Loucy (cell line): ENCODE measurements at regions not wholly inside any gene's neighbourhood (a gene's known extent, or its start where the extent isn't known, plus 50 kb on each side); places are given as distances from the start of the nearest gene placed in this dataset.

Source experiments
- H2AFZ ChIP-seq: fragments of 200-600 bp; sonication (generic); 2 replicates; pipeline ENCODE4 v1.6.0; 2016; ENCODE audit warnings: antibody characterized with exemption, mild to moderate bottlenecking, low read length, moderate library complexity
- H3F3A ChIP-seq: fragments of 200-600 bp; 2 replicates; pipeline ENCODE4 v1.6.0; 2016; ENCODE audit warnings: antibody characterized with exemption, low read depth, mild to moderate bottlenecking
- H3K27me3 ChIP-seq: fragments of 200-600 bp; sonication (generic); 2 replicates; pipeline ENCODE4 v1.6.1; 2014; ENCODE audit warnings: low read length, mild to moderate bottlenecking; ENCODE audit not compliant: insufficient read depth, poor library complexity, severe bottlenecking
- H3K36me3 ChIP-seq: fragments of 200-600 bp; sonication (generic); 2 replicates; pipeline ENCODE4 v1.6.1; 2016; ENCODE audit warnings: low read length; ENCODE audit not compliant: insufficient read depth
- H3K4me1 ChIP-seq: fragments of 200-600 bp; sonication (generic); 2 replicates; pipeline ENCODE4 v1.5.1; 2014; ENCODE audit warnings: low read length, mild to moderate bottlenecking; ENCODE audit not compliant: insufficient read depth, poor library complexity, severe bottlenecking
- H3K4me2 ChIP-seq: fragments of 200-600 bp; sonication (generic); 2 replicates; pipeline ENCODE4 v1.6.0; 2014; ENCODE audit warnings: antibody characterized with exemption, low read length, low read depth, mild to moderate bottlenecking; ENCODE audit not compliant: poor library complexity, severe bottlenecking
- H3K4me3 ChIP-seq: fragments of 200-600 bp; sonication (generic); 2 replicates; pipeline ENCODE4 v1.5.1; 2014; ENCODE audit warnings: low read length, mild to moderate bottlenecking, mixed read lengths; ENCODE audit not compliant: poor library complexity, severe bottlenecking
- H3K79me2 ChIP-seq: fragments of 200-600 bp; sonication (generic); 2 replicates; pipeline ENCODE4 v1.6.1; 2014; ENCODE audit warnings: low read length; ENCODE audit not compliant: insufficient read depth
- H3K9ac ChIP-seq: fragments of 200-600 bp; sonication (generic); 2 replicates; pipeline ENCODE4 v1.6.0; 2014; ENCODE audit warnings: mild to moderate bottlenecking, low read depth, low read length, moderate library complexity; ENCODE audit not compliant: poor library complexity, severe bottlenecking
- H3K9me2 ChIP-seq: fragments of 200-600 bp; sonication (generic); replicated peaks from 2 replicates; pipeline ENCODE4 v1.6.1; 2016; ENCODE audit warnings: low read depth, low read length, mixed read lengths
- H3K9me3 ChIP-seq: fragments of 200-600 bp; sonication (generic); 2 replicates; pipeline ENCODE4 v1.6.1; 2014; ENCODE audit warnings: mild to moderate bottlenecking, antibody characterized with exemption, low read length, low read depth; ENCODE audit not compliant: insufficient read depth
- H4K20me1 ChIP-seq: fragments of 200-600 bp; sonication (generic); 2 replicates; pipeline ENCODE4 v1.6.0; 2014; ENCODE audit warnings: antibody characterized with exemption, low read length, mild to moderate bottlenecking; ENCODE audit not compliant: insufficient read depth, poor library complexity, severe bottlenecking
- EZH2phosphoT487 ChIP-seq: fragments of 200-600 bp; IDR thresholded peaks from 2 replicates; pipeline ENCODE4 v1.6.1; 2018; ENCODE audit warnings: antibody characterized with exemption, mild to moderate bottlenecking, moderate library complexity, borderline replicate concordance
- TF ChIP-seq, protein P1 (sequence below): fragments of 200-600 bp; sonication (generic); conservative IDR thresholded peaks from 2 replicates; pipeline ENCODE4 v1.5.1; 2014; ENCODE audit warnings: mild to moderate bottlenecking, antibody characterized with exemption, low read length

DNA sequence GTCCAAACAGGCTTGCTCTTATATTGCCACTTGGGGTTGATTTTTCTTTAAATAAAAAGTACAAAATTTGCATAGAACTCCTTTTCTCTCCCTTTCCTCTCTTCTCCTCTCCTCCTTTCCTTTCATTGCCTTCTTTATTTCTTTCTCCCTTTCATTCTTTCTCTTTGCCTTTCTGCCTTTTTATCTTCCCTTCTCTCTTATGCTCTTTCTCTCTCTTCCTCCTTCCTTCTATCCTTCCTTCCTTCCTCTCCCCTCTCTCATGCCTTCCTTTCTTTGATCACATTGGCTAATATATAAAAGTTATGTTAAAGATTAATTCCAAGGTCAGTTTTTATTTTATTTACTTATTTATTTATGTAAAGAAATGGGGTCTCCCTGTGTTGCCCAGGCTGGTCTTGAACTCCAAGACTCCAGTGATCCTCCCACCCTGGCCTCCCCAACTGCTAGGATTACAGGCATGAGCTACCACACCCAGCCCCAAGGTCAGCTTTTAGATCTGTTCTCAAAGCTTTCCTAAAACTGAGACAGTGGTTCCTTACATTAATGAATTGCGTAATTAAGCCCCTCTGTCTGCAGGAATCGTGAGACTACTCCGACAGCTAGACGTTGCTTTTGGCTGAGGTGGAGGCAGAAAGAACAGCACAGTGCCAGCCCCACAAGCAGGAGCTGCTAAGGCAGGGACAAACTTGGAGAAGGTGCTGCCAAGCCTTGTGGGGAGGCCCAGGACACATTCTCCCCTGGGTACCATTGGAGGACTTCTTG lies 361.9 kb downstream of the SIPA1L2 start:
- H3F3A ChIP-seq, result no peaks in the 10 kb centered on the region
- H3K4me1 ChIP-seq, result no peaks in the 10 kb centered on the region
- no peaks in the 10 kb centered on the region for H3K27me3 ChIP-seq
- H3K79me2 ChIP-seq, result no peaks in the 10 kb centered on the region
- no peaks in the 10 kb centered on the region for H3K9me2 ChIP-seq
- H3K9ac ChIP-seq, result no peak overlapping the region
- H4K20me1 ChIP-seq, result no peaks in the 10 kb centered on the region
- H3K4me2 ChIP-seq, result no peak overlapping the region
- H3K9me3 ChIP-seq, result no peaks in the 10 kb centered on the region
- H3K4me3 ChIP-seq, result no peak overlapping the region
- no peak overlapping the region for H2AFZ ChIP-seq
- no peaks in the 10 kb centered on the region for H3K36me3 ChIP-seq
- TF ChIP-seq EZH2phosphoT487, result no peak
- TF ChIP-seq, protein P1, sequence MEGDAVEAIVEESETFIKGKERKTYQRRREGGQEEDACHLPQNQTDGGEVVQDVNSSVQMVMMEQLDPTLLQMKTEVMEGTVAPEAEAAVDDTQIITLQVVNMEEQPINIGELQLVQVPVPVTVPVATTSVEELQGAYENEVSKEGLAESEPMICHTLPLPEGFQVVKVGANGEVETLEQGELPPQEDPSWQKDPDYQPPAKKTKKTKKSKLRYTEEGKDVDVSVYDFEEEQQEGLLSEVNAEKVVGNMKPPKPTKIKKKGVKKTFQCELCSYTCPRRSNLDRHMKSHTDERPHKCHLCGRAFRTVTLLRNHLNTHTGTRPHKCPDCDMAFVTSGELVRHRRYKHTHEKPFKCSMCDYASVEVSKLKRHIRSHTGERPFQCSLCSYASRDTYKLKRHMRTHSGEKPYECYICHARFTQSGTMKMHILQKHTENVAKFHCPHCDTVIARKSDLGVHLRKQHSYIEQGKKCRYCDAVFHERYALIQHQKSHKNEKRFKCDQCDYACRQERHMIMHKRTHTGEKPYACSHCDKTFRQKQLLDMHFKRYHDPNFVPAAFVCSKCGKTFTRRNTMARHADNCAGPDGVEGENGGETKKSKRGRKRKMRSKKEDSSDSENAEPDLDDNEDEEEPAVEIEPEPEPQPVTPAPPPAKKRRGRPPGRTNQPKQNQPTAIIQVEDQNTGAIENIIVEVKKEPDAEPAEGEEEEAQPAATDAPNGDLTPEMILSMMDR, result no peak

DNA sequence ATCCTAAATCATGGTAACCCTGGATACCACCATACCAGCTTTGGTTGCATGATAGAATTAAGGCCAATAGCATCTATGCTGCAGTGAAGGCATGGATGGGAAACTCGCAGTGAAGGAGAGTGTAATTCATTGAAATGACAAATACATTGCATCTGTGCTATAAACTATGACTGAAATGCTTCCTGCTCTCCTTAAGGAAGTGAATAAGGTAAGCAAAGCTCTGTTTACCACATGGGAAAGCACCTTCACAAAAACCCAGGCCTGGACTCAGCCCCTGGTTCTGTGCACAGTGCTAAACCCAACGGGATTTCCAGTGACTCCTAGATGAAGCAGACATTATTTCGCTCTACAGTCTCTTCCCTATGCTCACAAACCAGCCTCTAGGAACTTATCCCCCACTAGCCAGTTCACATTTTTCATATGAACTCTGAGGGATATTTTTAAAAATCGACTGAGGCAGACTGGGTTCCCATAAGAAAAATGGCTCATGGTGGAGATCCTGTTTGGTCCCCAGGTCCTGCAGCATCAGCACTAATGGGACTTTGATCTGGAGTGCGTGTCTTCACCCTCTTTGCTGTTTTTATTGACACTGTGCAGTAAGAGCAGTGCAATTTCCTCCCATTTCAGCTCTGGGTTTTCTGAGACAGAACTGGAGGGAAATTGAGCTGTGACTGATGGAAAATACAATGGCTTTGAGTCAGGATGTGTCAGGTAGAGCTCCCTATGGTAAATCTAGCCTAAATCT lies 362.7 kb downstream of the SIPA1L2 start:
- H3K79me2 ChIP-seq, result no peaks in the 10 kb centered on the region
- no peak overlapping the region for H3K4me3 ChIP-seq
- H3K36me3 ChIP-seq, result no peaks in the 10 kb centered on the region
- H3F3A ChIP-seq, result no peaks in the 10 kb centered on the region
- H3K9me2 ChIP-seq, result no peaks in the 10 kb centered on the region
- TF ChIP-seq, protein P1, result no peak
- TF ChIP-seq EZH2phosphoT487, result no peak
- H3K9ac ChIP-seq, result no peak overlapping the region
- no peak overlapping the region for H2AFZ ChIP-seq
- H3K9me3 ChIP-seq, result no peaks in the 10 kb centered on the region
- no peaks in the 10 kb centered on the region for H3K4me1 ChIP-seq
- no peaks in the 10 kb centered on the region for H3K27me3 ChIP-seq
- H4K20me1 ChIP-seq, result no peaks in the 10 kb centered on the region
- H3K4me2 ChIP-seq, result no peak overlapping the region

DNA sequence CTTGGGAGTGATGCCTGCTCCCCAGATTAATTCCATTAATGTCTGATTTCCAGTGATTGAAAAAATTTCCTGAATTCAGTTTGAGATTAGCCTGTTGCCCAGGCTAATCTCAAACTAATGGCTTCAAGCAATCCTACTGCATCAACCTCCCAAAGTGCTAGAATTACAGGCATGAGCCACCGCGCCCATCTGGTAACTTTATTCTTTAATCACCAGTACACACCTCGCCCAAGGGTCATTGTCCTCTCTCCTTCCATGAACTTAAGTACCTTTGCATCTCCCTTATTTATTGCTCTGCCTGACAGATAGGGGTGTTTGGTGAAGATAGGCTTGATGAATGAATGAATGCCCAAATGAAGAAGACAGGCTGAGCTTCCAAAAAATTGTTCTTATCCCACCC lies 366.5 kb downstream of the SIPA1L2 start:
- TF ChIP-seq, protein P1, result no peak
- no peak for TF ChIP-seq EZH2phosphoT487
- Histone ChIP-seq H3K27me3 (no peaks in the 10 kb centered on the region), H3K4me2 (no peak overlapping the region), H3K9me2 (no peaks in the 10 kb centered on the region), H3F3A (no peaks in the 10 kb centered on the region), H3K4me1 (no peaks in the 10 kb centered on the region), H3K79me2 (no peaks in the 10 kb centered on the region), H3K4me3 (no peak overlapping the region), H3K9me3 (no peaks in the 10 kb centered on the region), H4K20me1 (no peaks in the 10 kb centered on the region), H3K9ac (no peak overlapping the region), H2AFZ (no peak overlapping the region), H3K36me3 (no peaks in the 10 kb centered on the region)
